Liver (tissue), 3 donors: ENCODE measurements at regions not wholly inside any gene's neighbourhood (a gene's known extent, or its start where the extent isn't known, plus 50 kb on each side); places are given as distances from the start of the nearest gene placed in this dataset.

Source experiments
- EGR1 ChIP-seq, 2 donors: IDR thresholded peaks; 2 replicates each; pipeline ENCODE4 v1.6.1; 2016 to 2018; ENCODE audit warnings: antibody characterized with exemption in 2 of 2, low read depth in 2 of 2
- GABPA ChIP-seq, 2 donors: IDR thresholded peaks in 1 of 2; conservative IDR thresholded peaks in 1 of 2; 2 replicates each; pipeline ENCODE4 v1.6.1; 2016; ENCODE audit warnings: antibody characterized with exemption in 2 of 2, mild to moderate bottlenecking in 1 of 2, moderate library complexity in 1 of 2
- HNF4A ChIP-seq, 2 donors: conservative IDR thresholded peaks; 2 replicates each; pipeline ENCODE4 v1.6.1; 2016; ENCODE audit warnings: antibody characterized with exemption in 2 of 2, mild to moderate bottlenecking in 2 of 2
- HNF4G ChIP-seq: IDR thresholded peaks from 2 replicates; pipeline ENCODE4 v1.6.1; 2016; ENCODE audit warnings: antibody characterized with exemption
- JUND ChIP-seq, 2 donors: IDR thresholded peaks; 2 replicates each; pipeline ENCODE4 v1.6.1; 2016; ENCODE audit warnings: antibody characterized with exemption in 2 of 2
- NR2F2 ChIP-seq: IDR thresholded peaks from 2 replicates; pipeline ENCODE4 v1.6.1; 2016; ENCODE audit warnings: antibody characterized with exemption
- RAD21 ChIP-seq, 2 donors: IDR thresholded peaks; 2 replicates each; pipeline ENCODE4 v1.6.1; 2016; ENCODE audit warnings: antibody characterized with exemption in 2 of 2, mild to moderate bottlenecking in 2 of 2
- SP1 ChIP-seq: IDR thresholded peaks from 2 replicates; pipeline ENCODE4 v1.6.1; 2018; ENCODE audit warnings: antibody characterized with exemption, mild to moderate bottlenecking
- TAF1 ChIP-seq: conservative IDR thresholded peaks from 2 replicates; pipeline ENCODE4 v1.6.1; 2016; ENCODE audit warnings: antibody characterized with exemption, mild to moderate bottlenecking
- YY1 ChIP-seq: IDR thresholded peaks from 2 replicates; pipeline ENCODE4 v1.6.1; 2016; ENCODE audit warnings: antibody characterized with exemption, mild to moderate bottlenecking
- TF ChIP-seq, protein P1 (sequence below): fragments of 150-350 bp; IDR thresholded peaks from 2 replicates; pipeline ENCODE4 v1.5.1; 2017; ENCODE audit warnings: improper control_type of control experiment, low read depth, low read length; ENCODE audit not compliant: missing input control
- TF ChIP-seq, protein P2 (sequence below): IDR thresholded peaks from 2 replicates; pipeline ENCODE4 v1.6.1; 2016; ENCODE audit warnings: antibody characterized with exemption
- TF ChIP-seq, protein P3 (sequence below): IDR thresholded peaks from 2 replicates; pipeline ENCODE4 v1.6.1; 2016; ENCODE audit warnings: antibody characterized with exemption, mild to moderate bottlenecking
- TF ChIP-seq, protein P4 (sequence below): IDR thresholded peaks from 2 replicates; pipeline ENCODE4 v1.6.1; 2016; ENCODE audit warnings: antibody characterized with exemption
- donor health status: healthy.
- donor health status: healthy.

DNA sequence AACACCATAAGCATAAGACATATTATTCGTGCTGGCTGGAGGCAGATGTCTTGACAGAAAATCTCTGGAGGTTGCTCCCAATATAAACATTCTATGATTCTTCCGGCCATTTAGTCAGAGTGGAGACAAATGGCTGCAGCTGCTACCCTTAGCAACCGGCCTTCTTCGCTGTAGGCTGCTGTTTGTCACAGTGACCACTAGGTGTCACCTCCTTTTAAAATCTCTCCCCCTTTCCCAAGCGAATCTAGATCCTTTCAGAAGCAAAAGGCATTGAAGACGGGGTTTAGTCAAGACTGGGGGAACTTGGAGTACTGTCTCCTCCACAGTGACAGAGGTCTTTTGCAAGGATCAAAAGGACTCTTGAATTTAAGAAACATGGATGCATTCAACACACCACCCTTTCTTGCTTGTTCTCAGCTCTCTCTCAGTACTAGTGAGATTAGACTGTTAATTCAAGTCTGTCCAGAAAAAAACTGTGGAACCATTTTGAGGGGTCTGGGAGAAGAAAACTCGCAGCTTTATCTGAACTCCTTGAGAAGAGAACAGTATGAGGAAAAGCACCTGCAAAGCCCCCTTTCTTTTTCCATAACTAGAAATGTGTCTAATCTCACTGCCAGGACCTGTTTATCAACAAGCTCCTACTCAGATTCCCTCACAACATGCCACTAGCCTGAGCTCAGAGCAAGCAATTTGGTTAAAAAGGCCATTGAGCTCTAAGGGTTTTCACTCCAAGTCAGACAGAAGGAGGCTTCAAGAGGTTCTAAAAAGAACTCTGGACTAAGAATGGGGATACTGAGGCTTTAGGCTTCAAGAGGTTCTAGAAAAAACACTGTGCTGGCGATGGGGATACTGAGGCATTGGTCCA lies 408.3 kb upstream of the PLXNA2 start:
- TF ChIP-seq, protein P1, sequence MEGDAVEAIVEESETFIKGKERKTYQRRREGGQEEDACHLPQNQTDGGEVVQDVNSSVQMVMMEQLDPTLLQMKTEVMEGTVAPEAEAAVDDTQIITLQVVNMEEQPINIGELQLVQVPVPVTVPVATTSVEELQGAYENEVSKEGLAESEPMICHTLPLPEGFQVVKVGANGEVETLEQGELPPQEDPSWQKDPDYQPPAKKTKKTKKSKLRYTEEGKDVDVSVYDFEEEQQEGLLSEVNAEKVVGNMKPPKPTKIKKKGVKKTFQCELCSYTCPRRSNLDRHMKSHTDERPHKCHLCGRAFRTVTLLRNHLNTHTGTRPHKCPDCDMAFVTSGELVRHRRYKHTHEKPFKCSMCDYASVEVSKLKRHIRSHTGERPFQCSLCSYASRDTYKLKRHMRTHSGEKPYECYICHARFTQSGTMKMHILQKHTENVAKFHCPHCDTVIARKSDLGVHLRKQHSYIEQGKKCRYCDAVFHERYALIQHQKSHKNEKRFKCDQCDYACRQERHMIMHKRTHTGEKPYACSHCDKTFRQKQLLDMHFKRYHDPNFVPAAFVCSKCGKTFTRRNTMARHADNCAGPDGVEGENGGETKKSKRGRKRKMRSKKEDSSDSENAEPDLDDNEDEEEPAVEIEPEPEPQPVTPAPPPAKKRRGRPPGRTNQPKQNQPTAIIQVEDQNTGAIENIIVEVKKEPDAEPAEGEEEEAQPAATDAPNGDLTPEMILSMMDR, result peak; percentile 90
- TF ChIP-seq, protein P2, sequence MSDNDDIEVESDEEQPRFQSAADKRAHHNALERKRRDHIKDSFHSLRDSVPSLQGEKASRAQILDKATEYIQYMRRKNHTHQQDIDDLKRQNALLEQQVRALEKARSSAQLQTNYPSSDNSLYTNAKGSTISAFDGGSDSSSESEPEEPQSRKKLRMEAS, result no peak
- TF ChIP-seq TAF1 (no peak), JUND (IDR thresholded peaks at IDR 0.05) (no peak), EGR1 (IDR thresholded peaks at IDR 0.05; ENCODE audit: low read depth in 2 of 2) (no peak), HNF4A (conservative IDR thresholded peaks at IDR 0.05) (no peak), RAD21 (IDR thresholded peaks at IDR 0.05) (peak; percentile 83 to 90), GABPA (IDR thresholded peaks at IDR 0.05 in 1 of 2, conservative IDR thresholded peaks at IDR 0.05 in 1 of 2) (no peak), NR2F2 (no peak), HNF4G (no peak), SP1 (no peak), YY1 (peak; percentile 15)
- TF ChIP-seq, protein P3, sequence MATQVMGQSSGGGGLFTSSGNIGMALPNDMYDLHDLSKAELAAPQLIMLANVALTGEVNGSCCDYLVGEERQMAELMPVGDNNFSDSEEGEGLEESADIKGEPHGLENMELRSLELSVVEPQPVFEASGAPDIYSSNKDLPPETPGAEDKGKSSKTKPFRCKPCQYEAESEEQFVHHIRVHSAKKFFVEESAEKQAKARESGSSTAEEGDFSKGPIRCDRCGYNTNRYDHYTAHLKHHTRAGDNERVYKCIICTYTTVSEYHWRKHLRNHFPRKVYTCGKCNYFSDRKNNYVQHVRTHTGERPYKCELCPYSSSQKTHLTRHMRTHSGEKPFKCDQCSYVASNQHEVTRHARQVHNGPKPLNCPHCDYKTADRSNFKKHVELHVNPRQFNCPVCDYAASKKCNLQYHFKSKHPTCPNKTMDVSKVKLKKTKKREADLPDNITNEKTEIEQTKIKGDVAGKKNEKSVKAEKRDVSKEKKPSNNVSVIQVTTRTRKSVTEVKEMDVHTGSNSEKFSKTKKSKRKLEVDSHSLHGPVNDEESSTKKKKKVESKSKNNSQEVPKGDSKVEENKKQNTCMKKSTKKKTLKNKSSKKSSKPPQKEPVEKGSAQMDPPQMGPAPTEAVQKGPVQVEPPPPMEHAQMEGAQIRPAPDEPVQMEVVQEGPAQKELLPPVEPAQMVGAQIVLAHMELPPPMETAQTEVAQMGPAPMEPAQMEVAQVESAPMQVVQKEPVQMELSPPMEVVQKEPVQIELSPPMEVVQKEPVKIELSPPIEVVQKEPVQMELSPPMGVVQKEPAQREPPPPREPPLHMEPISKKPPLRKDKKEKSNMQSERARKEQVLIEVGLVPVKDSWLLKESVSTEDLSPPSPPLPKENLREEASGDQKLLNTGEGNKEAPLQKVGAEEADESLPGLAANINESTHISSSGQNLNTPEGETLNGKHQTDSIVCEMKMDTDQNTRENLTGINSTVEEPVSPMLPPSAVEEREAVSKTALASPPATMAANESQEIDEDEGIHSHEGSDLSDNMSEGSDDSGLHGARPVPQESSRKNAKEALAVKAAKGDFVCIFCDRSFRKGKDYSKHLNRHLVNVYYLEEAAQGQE, result no peak
- TF ChIP-seq, protein P4, sequence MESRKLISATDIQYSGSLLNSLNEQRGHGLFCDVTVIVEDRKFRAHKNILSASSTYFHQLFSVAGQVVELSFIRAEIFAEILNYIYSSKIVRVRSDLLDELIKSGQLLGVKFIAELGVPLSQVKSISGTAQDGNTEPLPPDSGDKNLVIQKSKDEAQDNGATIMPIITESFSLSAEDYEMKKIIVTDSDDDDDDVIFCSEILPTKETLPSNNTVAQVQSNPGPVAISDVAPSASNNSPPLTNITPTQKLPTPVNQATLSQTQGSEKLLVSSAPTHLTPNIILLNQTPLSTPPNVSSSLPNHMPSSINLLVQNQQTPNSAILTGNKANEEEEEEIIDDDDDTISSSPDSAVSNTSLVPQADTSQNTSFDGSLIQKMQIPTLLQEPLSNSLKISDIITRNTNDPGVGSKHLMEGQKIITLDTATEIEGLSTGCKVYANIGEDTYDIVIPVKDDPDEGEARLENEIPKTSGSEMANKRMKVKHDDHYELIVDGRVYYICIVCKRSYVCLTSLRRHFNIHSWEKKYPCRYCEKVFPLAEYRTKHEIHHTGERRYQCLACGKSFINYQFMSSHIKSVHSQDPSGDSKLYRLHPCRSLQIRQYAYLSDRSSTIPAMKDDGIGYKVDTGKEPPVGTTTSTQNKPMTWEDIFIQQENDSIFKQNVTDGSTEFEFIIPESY, result no peak
